Cardiac muscle cell (in vitro differentiated cells and primary cell): ENCODE measurements at regions not wholly inside any gene's neighbourhood (a gene's known extent, or its start where the extent isn't known, plus 50 kb on each side); places are given as distances from the start of the nearest gene placed in this dataset.

Source experiments
- DNase-seq, 2 donors: peaks; one replicate each; pipeline versions ENCODE4 v3.0.0 to v3.0.0-alpha.2; 2010 to 2017; ENCODE audit warnings: low read depth in 1 of 2, low spot score in 1 of 2
- H3K27ac ChIP-seq: fragments of 200-600 bp; sonication (generic); 2 replicates; pipeline ENCODE4 v1.5.1; 2016
- H3K27me3 ChIP-seq: fragments of 200-600 bp; sonication (generic); 2 replicates; pipeline ENCODE4 v1.6.0; 2016; ENCODE audit warnings: control low read depth
- H3K36me3 ChIP-seq: fragments of 200-600 bp; sonication (generic); 2 replicates; pipeline ENCODE4 v1.5.1; 2016; ENCODE audit warnings: control low read depth
- H3K4me1 ChIP-seq: fragments of 200-600 bp; sonication (generic); 2 replicates; pipeline ENCODE4 v1.8.1; 2017; ENCODE audit warnings: low read depth, mild to moderate bottlenecking, mixed run types
- H3K4me3 ChIP-seq: fragments of 200-600 bp; sonication (generic); 2 replicates; pipeline ENCODE4 v1.5.1; 2016; ENCODE audit warnings: mild to moderate bottlenecking
- H3K9me3 ChIP-seq: fragments of 200-600 bp; sonication (generic); 2 replicates; pipeline ENCODE4 v1.5.1; 2017; ENCODE audit warnings: low read depth, mild to moderate bottlenecking, control low read depth
- TF ChIP-seq, protein P1 (sequence below): IDR thresholded peaks from 2 replicates; pipeline ENCODE4 v1.5.1; 2012; ENCODE audit warnings: low read depth, mild to moderate bottlenecking, low read length

DNA sequence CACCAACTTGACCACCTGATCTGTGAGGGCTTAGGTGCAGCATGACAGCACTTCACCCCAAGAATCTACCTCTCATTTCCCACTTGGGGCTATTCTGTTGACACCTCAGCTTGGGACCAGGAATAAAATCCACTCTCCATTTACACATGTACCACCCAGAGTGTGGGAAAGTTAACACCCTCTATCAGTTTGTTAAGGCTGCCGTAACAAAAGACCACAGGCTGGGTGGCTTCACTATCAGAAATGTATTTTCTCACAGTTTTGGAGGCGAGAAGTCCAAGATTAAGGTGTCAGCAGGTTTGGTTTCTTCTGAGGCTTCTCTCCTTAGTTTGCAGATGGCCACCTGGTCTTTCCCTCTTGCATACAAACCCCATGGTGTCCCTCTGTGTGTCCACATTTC lies 277.7 kb upstream of the ERBB4 start:
- Histone ChIP-seq H3K4me1 (no peaks in the 10 kb centered on the region), H3K27ac (no peak overlapping the region), H3K9me3 (no peaks in the 10 kb centered on the region), H3K4me3 (no peak overlapping the region), H3K36me3 (no peaks in the 10 kb centered on the region), H3K27me3 (no peaks in the 10 kb centered on the region)
- TF ChIP-seq, protein P1, sequence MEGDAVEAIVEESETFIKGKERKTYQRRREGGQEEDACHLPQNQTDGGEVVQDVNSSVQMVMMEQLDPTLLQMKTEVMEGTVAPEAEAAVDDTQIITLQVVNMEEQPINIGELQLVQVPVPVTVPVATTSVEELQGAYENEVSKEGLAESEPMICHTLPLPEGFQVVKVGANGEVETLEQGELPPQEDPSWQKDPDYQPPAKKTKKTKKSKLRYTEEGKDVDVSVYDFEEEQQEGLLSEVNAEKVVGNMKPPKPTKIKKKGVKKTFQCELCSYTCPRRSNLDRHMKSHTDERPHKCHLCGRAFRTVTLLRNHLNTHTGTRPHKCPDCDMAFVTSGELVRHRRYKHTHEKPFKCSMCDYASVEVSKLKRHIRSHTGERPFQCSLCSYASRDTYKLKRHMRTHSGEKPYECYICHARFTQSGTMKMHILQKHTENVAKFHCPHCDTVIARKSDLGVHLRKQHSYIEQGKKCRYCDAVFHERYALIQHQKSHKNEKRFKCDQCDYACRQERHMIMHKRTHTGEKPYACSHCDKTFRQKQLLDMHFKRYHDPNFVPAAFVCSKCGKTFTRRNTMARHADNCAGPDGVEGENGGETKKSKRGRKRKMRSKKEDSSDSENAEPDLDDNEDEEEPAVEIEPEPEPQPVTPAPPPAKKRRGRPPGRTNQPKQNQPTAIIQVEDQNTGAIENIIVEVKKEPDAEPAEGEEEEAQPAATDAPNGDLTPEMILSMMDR, result no peak
- no peak for DNase-seq

DNA sequence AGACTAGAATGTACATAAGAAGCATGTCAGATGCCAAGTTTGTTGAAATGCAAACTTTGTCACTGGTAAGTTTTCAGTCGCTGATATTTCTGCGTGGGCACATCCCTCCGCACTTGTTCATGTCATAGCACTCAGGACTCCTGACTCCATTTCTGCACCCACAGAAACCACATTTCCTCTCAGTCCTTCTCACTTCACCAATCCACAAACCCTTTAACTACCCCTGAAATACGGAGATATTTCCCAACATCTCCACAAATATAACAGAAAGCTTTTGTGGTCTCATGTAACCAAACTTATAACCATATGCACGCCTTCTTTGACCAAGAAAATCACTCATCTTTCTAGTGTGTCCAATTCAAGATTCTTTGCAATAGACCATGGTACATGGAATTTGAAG lies 276.9 kb upstream of the ERBB4 start:
- no peaks in the 10 kb centered on the region for H3K27me3 ChIP-seq
- H3K4me1 ChIP-seq, result no peaks in the 10 kb centered on the region
- H3K9me3 ChIP-seq, result no peaks in the 10 kb centered on the region
- TF ChIP-seq, protein P1, result no peak
- no peak overlapping the region for H3K4me3 ChIP-seq
- no peak overlapping the region for H3K27ac ChIP-seq
- DNase-seq, result no peak
- no peaks in the 10 kb centered on the region for H3K36me3 ChIP-seq

DNA sequence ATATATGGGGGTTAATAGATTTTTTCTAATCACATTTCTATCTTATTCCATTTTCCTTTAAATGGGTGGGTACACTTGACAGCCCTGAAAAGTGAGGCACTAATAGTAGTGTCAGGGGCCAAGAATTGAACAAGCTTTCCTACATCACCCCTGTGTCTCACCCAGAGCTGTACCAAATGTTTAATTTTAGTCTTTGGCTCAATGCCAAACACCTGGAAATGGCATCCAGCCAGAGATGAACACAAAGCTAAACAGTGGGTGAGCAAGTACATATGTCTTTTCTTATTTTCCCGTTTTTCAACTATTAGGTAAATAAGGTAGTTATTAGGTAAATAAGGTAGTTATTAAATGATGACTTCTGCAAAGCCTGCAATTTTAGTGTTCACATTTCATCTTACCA lies 276.3 kb upstream of the ERBB4 start:
- DNase-seq, result no peak
- no peak overlapping the region for H3K4me3 ChIP-seq
- no peaks in the 10 kb centered on the region for H3K36me3 ChIP-seq
- no peaks in the 10 kb centered on the region for H3K4me1 ChIP-seq
- TF ChIP-seq, protein P1, result no peak
- H3K9me3 ChIP-seq, result no peaks in the 10 kb centered on the region
- H3K27me3 ChIP-seq, result no peaks in the 10 kb centered on the region
- H3K27ac ChIP-seq, result no peak overlapping the region

DNA sequence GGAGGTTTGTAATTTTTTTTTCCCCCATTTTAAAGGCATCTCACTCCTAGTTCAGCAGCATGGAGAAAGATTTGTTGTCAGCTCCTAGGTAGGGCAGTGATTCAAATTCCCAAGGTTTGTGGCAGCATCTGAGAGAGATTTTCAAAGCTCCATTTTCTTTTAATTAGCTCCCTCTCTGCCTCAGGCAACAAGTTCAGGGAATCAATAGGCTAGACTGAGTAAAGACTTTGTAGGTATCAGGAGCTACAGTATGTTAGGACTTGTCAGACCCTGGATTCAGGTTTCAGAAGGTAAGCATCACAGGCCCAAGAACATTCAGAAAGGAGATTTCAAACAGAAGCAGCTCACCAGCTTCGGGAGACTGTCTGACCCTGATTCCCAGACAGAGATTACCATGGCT lies 273.3 kb upstream of the ERBB4 start:
- H3K27me3 ChIP-seq, result no peaks in the 10 kb centered on the region
- no peak overlapping the region for H3K4me3 ChIP-seq
- no peak for DNase-seq
- no peaks in the 10 kb centered on the region for H3K9me3 ChIP-seq
- no peaks in the 10 kb centered on the region for H3K4me1 ChIP-seq
- no peaks in the 10 kb centered on the region for H3K36me3 ChIP-seq
- H3K27ac ChIP-seq, result no peak overlapping the region
- TF ChIP-seq, protein P1, result no peak

DNA sequence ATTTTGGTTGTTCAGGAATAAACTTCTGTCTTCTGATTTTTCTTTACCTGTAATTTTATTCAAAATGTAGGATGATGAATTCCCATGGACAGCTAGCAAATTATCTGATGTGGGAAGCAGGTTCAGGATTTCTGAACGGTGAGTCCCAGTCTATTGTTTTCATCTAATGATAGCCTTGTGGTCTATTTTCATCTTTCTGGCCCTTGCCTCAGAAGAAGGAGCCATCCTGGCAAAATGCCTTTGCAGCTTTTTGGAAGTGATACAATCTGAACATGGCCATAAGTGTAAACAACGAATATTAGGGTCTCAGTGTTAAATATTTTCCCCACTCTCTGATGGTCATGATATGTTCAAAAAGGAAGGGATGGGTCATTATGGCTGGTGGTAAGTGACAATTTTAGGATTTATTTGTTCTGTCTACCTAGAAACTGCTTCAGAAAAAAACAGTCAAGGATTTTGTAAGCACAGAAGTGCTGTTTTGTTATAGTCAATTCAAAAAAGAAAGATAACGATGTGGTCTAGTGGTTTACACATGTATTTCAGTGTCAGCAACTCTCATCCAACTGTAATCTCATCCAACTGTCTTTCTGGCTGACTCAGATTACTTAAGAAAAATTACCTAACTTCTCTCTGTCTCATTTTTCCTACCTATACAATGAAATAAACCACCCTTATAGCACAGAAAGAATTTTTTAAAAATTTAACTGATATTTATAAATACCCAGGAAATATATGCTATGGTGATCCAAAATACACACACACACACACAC lies 272.6 kb upstream of the ERBB4 start:
- TF ChIP-seq, protein P1, result no peak
- Histone ChIP-seq H3K27me3 (no peaks in the 10 kb centered on the region), H3K9me3 (no peaks in the 10 kb centered on the region), H3K27ac (no peak overlapping the region), H3K4me3 (no peak overlapping the region), H3K4me1 (no peaks in the 10 kb centered on the region), H3K36me3 (no peaks in the 10 kb centered on the region)
- peak in 1 of 2 donors; percentile 44 for DNase-seq
